ENCODE measurements at regions not wholly inside any gene's neighbourhood (a gene's known extent, or its start where the extent isn't known, plus 50 kb on each side); places are given as distances from the start of the nearest gene placed in this dataset.

DNA sequence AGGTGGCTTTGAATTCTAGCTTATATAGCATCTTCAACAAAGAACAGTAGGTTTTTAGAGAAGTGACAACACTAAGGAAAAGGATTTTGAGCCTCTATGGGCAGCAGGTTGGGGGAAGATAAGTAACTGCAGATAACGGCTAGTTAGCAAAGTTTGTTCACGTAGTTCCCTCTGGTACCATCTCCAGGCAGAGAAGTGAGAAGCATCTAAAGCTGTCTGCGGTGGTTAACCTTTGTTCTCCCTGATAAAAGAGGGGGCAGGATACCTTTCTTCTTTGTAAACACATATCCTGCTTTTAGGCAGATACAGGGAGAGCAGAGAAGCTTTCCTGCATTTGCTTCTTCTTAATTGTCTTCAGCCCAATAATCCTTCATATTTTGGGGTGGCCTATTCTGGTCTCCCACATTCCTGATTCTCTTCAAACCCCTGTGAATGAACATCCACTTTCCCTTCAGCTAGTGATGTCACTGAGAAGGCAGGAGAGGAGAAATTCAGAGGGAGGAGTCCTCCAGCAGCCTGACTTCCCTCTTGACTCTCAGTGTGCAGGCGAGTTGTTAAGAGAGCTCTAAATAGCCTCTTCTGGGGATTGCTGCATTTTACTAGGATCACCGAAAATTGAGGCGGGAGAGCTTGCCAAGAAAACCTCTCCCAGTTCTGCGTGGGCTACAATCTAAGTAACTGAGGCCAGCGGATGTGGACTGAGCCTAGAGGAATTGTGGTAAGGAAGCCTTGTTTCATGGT is 393.7 kb upstream of the C2CD4B start:
- DNase-seq, result no peak

DNA sequence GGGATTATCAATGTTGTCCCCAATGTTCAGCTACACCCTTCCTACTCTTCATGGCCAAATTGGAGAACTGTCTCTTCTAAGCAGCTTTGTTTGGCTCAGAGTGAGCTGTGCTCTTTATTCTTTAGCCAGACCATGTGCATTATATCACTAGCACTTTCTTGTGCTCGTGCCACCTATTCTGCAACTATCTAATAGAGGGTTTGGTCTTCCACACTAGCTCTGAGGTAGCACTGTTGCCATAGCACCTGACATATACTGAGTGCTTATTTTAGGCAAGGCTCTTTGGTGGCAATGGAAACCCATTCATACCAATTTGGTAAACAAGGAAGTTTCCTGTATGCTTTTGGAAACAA is 394.3 kb upstream of the C2CD4B start:
- no peak for DNase-seq

- DNase-seq, result no peak
Measured at GRCh38 chr15:62561059-62561519, 396.0 kb upstream of the C2CD4B start.

DNA sequence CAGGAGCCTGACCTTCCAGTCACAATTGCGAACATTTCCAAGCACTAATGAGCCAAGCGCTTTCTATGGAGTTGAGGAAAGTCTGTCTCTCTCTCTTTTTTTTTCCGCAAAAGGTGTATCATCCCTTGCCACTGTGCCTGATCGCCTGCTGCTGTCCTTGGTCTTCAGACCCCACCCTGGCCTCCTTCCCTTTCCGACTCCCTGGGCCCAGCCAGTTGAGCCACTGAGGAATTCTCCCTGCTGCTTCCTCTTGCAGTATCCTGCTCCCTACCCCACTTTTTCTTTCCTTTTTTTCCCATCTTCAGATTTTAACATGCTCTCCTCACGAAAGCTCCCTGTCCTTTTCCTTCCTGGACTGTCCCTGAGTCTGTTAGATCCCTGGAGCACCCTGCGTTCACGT is 396.5 kb upstream of the C2CD4B start:
- DNase-seq, result no peak

GRCh38 chr15:62564886-62565633 is 400.0 kb upstream of the C2CD4B start:
- peak; percentile 24 for DNase-seq

GRCh38 chr15:62565634-62566026 is 400.5 kb upstream of the C2CD4B start:
- no peak for DNase-seq

DNA sequence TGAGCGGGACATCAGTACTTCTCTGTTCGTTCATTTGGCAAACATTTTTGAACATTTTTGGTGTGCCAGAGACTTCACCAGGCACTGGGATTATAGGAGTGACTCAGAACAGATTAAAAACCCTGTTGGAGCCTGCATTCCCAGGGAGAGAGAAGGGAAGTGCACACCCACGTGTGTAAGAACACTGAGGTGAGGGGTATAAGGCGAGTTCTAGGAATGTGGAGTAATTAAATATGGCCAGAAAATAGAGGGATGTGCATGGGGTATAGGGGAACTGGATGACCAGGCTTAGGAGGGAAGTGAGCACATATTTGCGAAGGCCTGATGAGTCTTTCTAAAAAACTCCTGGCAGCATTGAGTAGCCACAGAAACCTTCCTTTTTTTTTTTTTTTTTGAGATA is 401.2 kb upstream of the C2CD4B start:
- no peak for DNase-seq

GRCh38 chr15:62567501-62567900 is 402.4 kb upstream of the C2CD4B start:
- DNase-seq, result no peak

- no peak for DNase-seq
Measured at GRCh38 chr15:62568004-62568403, 402.9 kb upstream of the C2CD4B start.

GRCh38 chr15:62568702-62569101 is 403.6 kb upstream of the C2CD4B start:
- DNase-seq, result no peak

GRCh38 chr15:62569460-62570404 is 404.6 kb upstream of the C2CD4B start:
- peak; percentile 35 for DNase-seq

DNA sequence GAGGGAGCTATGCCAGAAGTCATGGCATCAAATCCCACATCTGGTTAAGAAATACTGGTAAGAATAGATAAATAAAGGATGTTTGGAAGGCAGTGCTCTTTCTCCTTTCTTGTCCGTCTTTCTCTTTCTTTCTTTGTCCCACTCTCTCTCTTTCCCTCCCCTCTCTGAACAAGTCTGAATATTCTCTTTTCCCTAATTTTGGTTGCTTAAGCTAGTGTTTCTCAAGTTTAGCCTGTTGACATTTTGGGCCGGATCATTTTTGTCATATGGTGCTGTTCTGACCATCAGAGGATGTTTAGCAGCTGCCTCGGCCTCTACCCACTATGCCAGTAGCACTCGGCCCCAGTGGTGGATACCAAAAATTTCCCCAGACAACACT is 405.3 kb upstream of the C2CD4B start:
- DNase-seq, result no peak

- no peak for DNase-seq
Measured at GRCh38 chr15:62571072-62571471, 406.0 kb upstream of the C2CD4B start.

- no peak for DNase-seq
Measured at GRCh38 chr15:62572797-62573196, 407.7 kb upstream of the C2CD4B start.

- no peak for DNase-seq
Measured at GRCh38 chr15:62573876-62574275, 408.8 kb upstream of the C2CD4B start.

- DNase-seq, result no peak
Measured at GRCh38 chr15:62578546-62578945, 413.5 kb upstream of the C2CD4B start.

- no peak for DNase-seq
Measured at GRCh38 chr15:62578960-62579359, 413.9 kb upstream of the C2CD4B start.

- no peak for DNase-seq
Measured at GRCh38 chr15:62579842-62580241, 414.8 kb upstream of the C2CD4B start.

DNA sequence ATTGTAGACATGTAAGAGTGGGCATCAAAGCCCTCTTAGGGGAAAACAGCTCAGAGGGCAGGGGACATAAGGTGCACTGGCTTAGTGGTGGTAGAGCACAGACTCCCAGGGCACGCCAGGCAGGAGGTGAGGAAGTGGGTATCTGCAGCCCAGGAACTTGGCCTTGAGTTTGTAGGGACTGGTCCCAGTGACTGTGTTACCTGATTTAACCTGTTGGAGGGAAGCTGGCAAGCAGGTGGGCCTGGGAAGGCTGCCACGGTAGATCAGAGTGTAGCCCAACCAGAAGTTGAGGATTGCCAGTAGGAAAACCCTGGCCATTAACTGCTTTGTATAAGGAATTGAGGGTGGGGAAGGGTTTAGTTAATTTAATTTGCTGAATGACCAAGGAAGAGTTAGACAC is 417.5 kb upstream of the C2CD4B start:
- DNase-seq, result no peak

- DNase-seq, result no peak
Measured at GRCh38 chr15:62584301-62585235, 419.5 kb upstream of the C2CD4B start.

GRCh38 chr15:62588938-62589670 is 424.0 kb upstream of the C2CD4B start:
- no peak for DNase-seq

Measured in NCI-H1048 (cell line).